Heart left ventricle (tissue), 13 donors: ENCODE measurements at regions not wholly inside any gene's neighbourhood (a gene's known extent, or its start where the extent isn't known, plus 50 kb on each side); places are given as distances from the start of the nearest gene placed in this dataset.

ENCODE experiments used
- CTCF ChIP-seq, 12 donors: fragments of 200-600 bp; sonication (generic) in 4 of 12; IDR thresholded peaks; one replicate each; pipeline versions ENCODE4 v1.5.0 to v1.8.0; 2018 to 2022; ENCODE audit warnings: antibody characterized with exemption in 12 of 12, mild to moderate bottlenecking in 5 of 12
- POLR2A ChIP-seq, 2 donors: fragments of 450-650 bp; IDR thresholded peaks; one replicate each; pipeline ENCODE4 v1.6.1; 2017; ENCODE audit warnings: antibody characterized with exemption in 2 of 2, mild to moderate bottlenecking in 2 of 2, moderate library complexity in 2 of 2
- donor health status: ischemic (EF 13 %, LVEDD 7.1; RV severe dilation, severe dysfunction).
- donor health status: DM: no; HTN: yes; CAD: no.
- donor health status: DM: no; HTN: no; CAD: no.
- donor health status: ischemic (EF 25% LVEDD 6.9; RV normal size, moderate dysfunction).
- donor health status: ischemic (EF 25% LVEDD 5.7; RV mildly dilated, moderate dysfunction).
- donor health status: ischemic (EF 35%, LVEDD 5.7; RV mildly dilated, moderate dysfunction).
- donor health status: nonischemic (EF 11% LVEDD 7.7; RV severe dilation, severe dysfunction).
- donor health status: DM: yes; HTN: yes; CAD: no.
- donor health status: PGD.
- donor health status: ischemic (EF 29% LVEDD 5.4; RV normal size, mild dysfunction).
- donor health status: nonischemic (EF 23%, LVEDD 6.1; RV moderate dilation, normal function).

DNA sequence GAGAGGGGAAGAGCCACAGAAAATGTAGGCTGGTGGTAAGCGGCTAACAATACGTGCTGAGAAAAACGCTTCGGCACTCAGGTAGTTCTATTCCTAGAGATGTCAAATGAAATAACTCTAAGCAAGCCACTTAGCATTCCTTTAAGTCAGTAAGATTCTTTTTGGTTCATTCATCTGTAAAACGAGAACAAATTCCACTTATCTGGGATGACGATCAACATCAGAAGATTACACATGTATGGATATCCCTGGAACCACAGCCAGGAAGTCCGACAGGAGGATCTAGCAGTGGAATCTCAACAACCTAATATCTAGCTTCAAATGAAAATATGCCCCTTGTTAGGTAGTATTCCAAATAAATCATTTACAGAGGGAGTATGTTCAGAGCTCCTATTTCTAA is 74.6 kb upstream of the CDKN3 start:
- TF ChIP-seq POLR2A (IDR thresholded peaks at IDR 0.05) (no peak), CTCF (IDR thresholded peaks at IDR 0.05) (no peak)
